ENCODE measurements at regions not wholly inside any gene's neighbourhood (a gene's known extent, or its start where the extent isn't known, plus 50 kb on each side); places are given as distances from the start of the nearest gene placed in this dataset.
"Not testable (repeated sequence)": the region's sequence is repeated elsewhere in the genome, so short reads cannot be mapped to it uniquely, and the experiment has no call there.

- H3K36me3 ChIP-seq (ENCODE audit: insufficient read depth, low read depth, low read length) = no peaks in the 10 kb centered on the region
- no peak overlapping the region for H3K9ac ChIP-seq (ENCODE audit: low read depth, low read length)
- H3K9me3 ChIP-seq (ENCODE audit: insufficient read depth, low read depth, low read length) = peaks cover 43% of the 10 kb centered on the region
- no peak overlapping the region for H3K4me3 ChIP-seq (ENCODE audit: low read length)
- no peaks in the 10 kb centered on the region for H3K4me1 ChIP-seq (ENCODE audit: insufficient read depth, low read length)
- no peaks in the 10 kb centered on the region for H3K27me3 ChIP-seq (ENCODE audit: insufficient read depth, low read length)
- no peak overlapping the region for H3K27ac ChIP-seq (ENCODE audit: low read length)
These were observed 487.8 kb downstream of the ZNF33B start for GRCh38 chr10:42150428-42151061.

- H3K9ac ChIP-seq (ENCODE audit: low read depth, low read length) = no peak overlapping the region
- no peaks in the 10 kb centered on the region for H3K27me3 ChIP-seq (ENCODE audit: insufficient read depth, low read length)
- no peak overlapping the region for H3K27ac ChIP-seq (ENCODE audit: low read length)
- H3K4me1 ChIP-seq (ENCODE audit: insufficient read depth, low read length) = no peaks in the 10 kb centered on the region
- H3K4me3 ChIP-seq (ENCODE audit: low read length) = no peak overlapping the region
- peaks cover 44% of the 10 kb centered on the region for H3K9me3 ChIP-seq (ENCODE audit: insufficient read depth, low read depth, low read length)
- H3K36me3 ChIP-seq (ENCODE audit: insufficient read depth, low read depth, low read length) = no peaks in the 10 kb centered on the region
These were observed 488.5 kb downstream of the ZNF33B start for GRCh38 chr10:42149722-42150427.

- H3K4me3 ChIP-seq (ENCODE audit: low read length) = no peak overlapping the region
- no peak overlapping the region for H3K9ac ChIP-seq (ENCODE audit: low read depth, low read length)
- no peaks in the 10 kb centered on the region for H3K27me3 ChIP-seq (ENCODE audit: insufficient read depth, low read length)
- H3K27ac ChIP-seq (ENCODE audit: low read length) = no peak overlapping the region
- H3K9me3 ChIP-seq (ENCODE audit: insufficient read depth, low read depth, low read length) = peaks cover 51% of the 10 kb centered on the region
- no peaks in the 10 kb centered on the region for H3K36me3 ChIP-seq (ENCODE audit: insufficient read depth, low read depth, low read length)
- H3K4me1 ChIP-seq (ENCODE audit: insufficient read depth, low read length) = no peaks in the 10 kb centered on the region
These were observed 489.2 kb downstream of the ZNF33B start for GRCh38 chr10:42149027-42149700.

GRCh38 chr10:42146165-42146564 lies 492.2 kb downstream of the ZNF33B start:
- H3K9me3 ChIP-seq (ENCODE audit: insufficient read depth, low read depth, low read length) = peaks cover 61% of the 10 kb centered on the region
- not testable (repeated sequence) for H3K36me3 ChIP-seq (ENCODE audit: insufficient read depth, low read depth, low read length); H3K4me1 ChIP-seq (ENCODE audit: insufficient read depth, low read length); H3K27ac ChIP-seq (ENCODE audit: low read length); H3K27me3 ChIP-seq (ENCODE audit: insufficient read depth, low read length); H3K4me3 ChIP-seq (ENCODE audit: low read length); H3K9ac ChIP-seq (ENCODE audit: low read depth, low read length)

- H3K36me3 ChIP-seq (ENCODE audit: insufficient read depth, low read depth, low read length); H3K27ac ChIP-seq (ENCODE audit: low read length); H3K4me3 ChIP-seq (ENCODE audit: low read length); H3K27me3 ChIP-seq (ENCODE audit: insufficient read depth, low read length); H3K9ac ChIP-seq (ENCODE audit: low read depth, low read length); H3K4me1 ChIP-seq (ENCODE audit: insufficient read depth, low read length): not testable (repeated sequence)
- H3K9me3 ChIP-seq (ENCODE audit: insufficient read depth, low read depth, low read length) = peaks cover 17% of the 10 kb centered on the region; the same call in 1 of the 2 replicates
These were observed 500.3 kb downstream of the ZNF33B start for GRCh38 chr10:42138023-42138422.

GRCh38 chr10:42113158-42113450 lies 525.3 kb downstream of the ZNF33B start:
- no peak overlapping the region for H3K27ac ChIP-seq (ENCODE audit: low read length)
- H3K27me3 ChIP-seq (ENCODE audit: insufficient read depth, low read length) = no peaks in the 10 kb centered on the region
- H3K36me3 ChIP-seq (ENCODE audit: insufficient read depth, low read depth, low read length) = no peaks in the 10 kb centered on the region
- no peak overlapping the region for H3K9ac ChIP-seq (ENCODE audit: low read depth, low read length)
- H3K4me1 ChIP-seq (ENCODE audit: insufficient read depth, low read length) = no peaks in the 10 kb centered on the region
- no peak overlapping the region for H3K4me3 ChIP-seq (ENCODE audit: low read length)
- peaks cover 57% of the 10 kb centered on the region for H3K9me3 ChIP-seq (ENCODE audit: insufficient read depth, low read depth, low read length)

GRCh38 chr10:42112331-42113157 lies 525.8 kb downstream of the ZNF33B start:
- Histone ChIP-seq H3K9ac (ENCODE audit: low read depth, low read length) (no peak overlapping the region), H3K27ac (ENCODE audit: low read length) (no peak overlapping the region), H3K27me3 (ENCODE audit: insufficient read depth, low read length) (no peaks in the 10 kb centered on the region), H3K36me3 (ENCODE audit: insufficient read depth, low read depth, low read length) (no peaks in the 10 kb centered on the region), H3K4me1 (ENCODE audit: insufficient read depth, low read length) (no peaks in the 10 kb centered on the region), H3K9me3 (ENCODE audit: insufficient read depth, low read depth, low read length) (peaks cover 62% of the 10 kb centered on the region), H3K4me3 (ENCODE audit: low read length) (no peak overlapping the region)

- no peaks in the 10 kb centered on the region for H3K27me3 ChIP-seq (ENCODE audit: insufficient read depth, low read length)
- no peak overlapping the region for H3K9ac ChIP-seq (ENCODE audit: low read depth, low read length)
- H3K9me3 ChIP-seq (ENCODE audit: insufficient read depth, low read depth, low read length) = peaks cover 58% of the 10 kb centered on the region
- no peaks in the 10 kb centered on the region for H3K4me1 ChIP-seq (ENCODE audit: insufficient read depth, low read length)
- no peaks in the 10 kb centered on the region for H3K36me3 ChIP-seq (ENCODE audit: insufficient read depth, low read depth, low read length)
- no peak overlapping the region for H3K4me3 ChIP-seq (ENCODE audit: low read length)
- H3K27ac ChIP-seq (ENCODE audit: low read length) = no peak overlapping the region
These were observed 526.6 kb downstream of the ZNF33B start for GRCh38 chr10:42111661-42112330.

GRCh38 chr10:42111076-42111475 lies 527.3 kb downstream of the ZNF33B start:
- H3K27ac ChIP-seq (ENCODE audit: low read length) = no peak overlapping the region
- no peak overlapping the region for H3K9ac ChIP-seq (ENCODE audit: low read depth, low read length)
- H3K36me3 ChIP-seq (ENCODE audit: insufficient read depth, low read depth, low read length) = no peaks in the 10 kb centered on the region
- H3K4me3 ChIP-seq (ENCODE audit: low read length) = no peak overlapping the region
- no peaks in the 10 kb centered on the region for H3K27me3 ChIP-seq (ENCODE audit: insufficient read depth, low read length)
- H3K9me3 ChIP-seq (ENCODE audit: insufficient read depth, low read depth, low read length) = peaks cover 52% of the 10 kb centered on the region
- no peaks in the 10 kb centered on the region for H3K4me1 ChIP-seq (ENCODE audit: insufficient read depth, low read length)

Measured in iPS-20b (cell line).